HUES64 (cell line): ENCODE measurements at regions not wholly inside any gene's neighbourhood (a gene's known extent, or its start where the extent isn't known, plus 50 kb on each side); places are given as distances from the start of the nearest gene placed in this dataset.

Source experiments
- H3K27ac ChIP-seq: 2 replicates; pipeline ENCODE4 v1.7.0; 2013; ENCODE audit warnings: low read depth, low read length, inconsistent platforms
- H3K27me3 ChIP-seq: 2 replicates; pipeline ENCODE4 v1.6.1; 2013; ENCODE audit warnings: mild to moderate bottlenecking, low read length; ENCODE audit not compliant: insufficient read depth
- H3K36me3 ChIP-seq: 2 replicates; pipeline ENCODE4 v1.6.1; 2013; ENCODE audit warnings: mild to moderate bottlenecking, low read length; ENCODE audit not compliant: insufficient read depth
- H3K4me1 ChIP-seq: 2 replicates; pipeline ENCODE4 v1.6.1; 2013; ENCODE audit warnings: mild to moderate bottlenecking, low read length, moderate library complexity; ENCODE audit not compliant: insufficient read depth
- H3K4me3 ChIP-seq: 2 replicates; pipeline ENCODE4 v1.5.1; 2013; ENCODE audit warnings: mild to moderate bottlenecking, low read length, moderate library complexity
- H3K9ac ChIP-seq: 2 replicates; pipeline ENCODE4 v1.6.1; 2013; ENCODE audit warnings: mild to moderate bottlenecking, low read depth, low read length
- H3K9me3 ChIP-seq: 2 replicates; pipeline ENCODE4 v1.6.1; 2013; ENCODE audit warnings: low read depth, low read length; ENCODE audit not compliant: insufficient read depth
- WGBS: fragments of 150-250, 120-280 bp; methylation state at CpG from one replicate; pipeline ENCODE4 v1.1.7; 2013; ENCODE audit warnings: missing lambda C conversion rate; 5-methylcytosine and 5-hydroxymethylcytosine counted together

- Histone ChIP-seq H3K4me3 (no peak overlapping the region), H3K9ac (no peak overlapping the region), H3K9me3 (no peaks in the 10 kb centered on the region), H3K36me3 (no peaks in the 10 kb centered on the region), H3K27me3 (no peaks in the 10 kb centered on the region), H3K4me1 (peaks cover 13% of the 10 kb centered on the region), H3K27ac (no peak overlapping the region)
- WGBS, result 50% methylated on average over 4 of the region's 5 CpGs
Observed at GRCh38 chr6:145012039-145012662, 723.2 kb downstream of the EPM2A start.

DNA sequence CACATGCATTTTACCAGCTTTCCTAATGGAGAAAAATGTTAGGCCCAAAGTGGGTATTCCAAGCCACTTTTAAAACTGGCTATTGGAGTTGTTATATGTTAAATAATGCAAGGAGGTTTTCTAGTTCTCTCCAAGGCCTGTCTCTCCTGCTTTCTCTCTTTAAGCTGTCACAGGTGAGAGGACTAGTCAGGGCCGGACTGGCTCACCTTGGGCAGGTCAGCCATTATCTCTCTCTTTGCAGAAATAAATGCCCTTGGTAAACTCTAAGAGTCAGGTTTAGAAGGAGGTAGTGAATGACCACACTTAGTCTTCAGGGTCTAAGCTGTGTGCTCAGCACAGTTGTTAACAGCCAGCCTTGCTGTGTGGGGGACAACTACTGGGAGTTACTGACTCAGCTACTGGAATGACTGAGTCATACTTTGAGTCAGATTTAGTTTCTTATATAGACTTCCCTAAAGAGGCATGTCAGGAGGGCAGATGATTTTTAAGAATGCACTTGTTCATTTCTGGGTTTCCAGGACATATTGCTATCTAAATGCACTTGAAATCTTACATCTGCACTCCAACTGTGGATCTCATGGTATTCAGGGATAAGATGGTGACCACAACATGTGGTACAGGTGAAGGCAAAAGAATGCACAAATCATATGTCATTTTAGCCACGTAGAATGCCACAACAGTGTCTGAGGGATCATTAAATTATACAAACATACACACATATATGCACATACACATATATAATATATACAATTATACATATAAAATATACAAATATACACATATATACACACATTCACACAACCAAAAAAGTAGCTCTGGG lies 719.4 kb downstream of the EPM2A start:
- Histone ChIP-seq H3K27me3 (no peaks in the 10 kb centered on the region), H3K4me3 (no peak overlapping the region), H3K36me3 (no peaks in the 10 kb centered on the region), H3K27ac (peak overlapping the region; percentile 28; the same call in 1 of the 2 replicates), H3K9ac (no peak overlapping the region), H3K9me3 (no peaks in the 10 kb centered on the region), H3K4me1 (peaks cover 26% of the 10 kb centered on the region)
- 77% methylated on average over 2 of the region's 2 CpGs for WGBS

GRCh38 chr6:145017051-145017450 lies 718.3 kb downstream of the EPM2A start:
- H3K4me3 ChIP-seq, result no peak overlapping the region

DNA sequence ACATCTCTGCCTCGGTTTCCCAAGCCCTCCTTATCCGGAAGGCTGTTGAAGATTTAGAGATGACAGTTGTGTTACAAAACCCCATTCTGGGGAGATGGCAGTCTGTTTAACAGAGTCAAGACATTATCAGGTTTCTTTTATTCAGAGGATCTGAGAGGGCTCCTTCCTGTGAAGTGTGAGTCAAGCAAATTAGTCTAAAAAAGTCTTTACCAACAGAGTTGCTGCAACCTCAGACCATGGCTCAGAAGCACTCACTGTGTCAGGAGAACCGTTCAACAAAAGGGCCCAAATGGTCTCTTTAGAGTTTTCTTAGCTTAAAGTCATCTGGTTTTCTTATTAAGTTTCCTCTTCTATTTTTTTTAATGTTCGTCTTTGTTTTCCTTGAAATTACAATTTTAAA lies 717.8 kb downstream of the EPM2A start:
- peaks cover 22% of the 10 kb centered on the region for H3K4me1 ChIP-seq
- no peak overlapping the region for H3K9ac ChIP-seq
- no peaks in the 10 kb centered on the region for H3K36me3 ChIP-seq
- 58% methylated on average over 3 of the region's 4 CpGs for WGBS
- H3K9me3 ChIP-seq, result no peaks in the 10 kb centered on the region
- H3K27me3 ChIP-seq, result no peaks in the 10 kb centered on the region
- no peak overlapping the region for H3K4me3 ChIP-seq
- no peak overlapping the region for H3K27ac ChIP-seq

More at GRCh38 chr6:145017051-145017450, 718.3 kb downstream of the EPM2A start:
- Histone ChIP-seq H3K9ac (no peak overlapping the region), H3K27me3 (no peaks in the 10 kb centered on the region), H3K9me3 (no peaks in the 10 kb centered on the region), H3K27ac (no peak overlapping the region), H3K4me1 (peaks cover 22% of the 10 kb centered on the region), H3K36me3 (no peaks in the 10 kb centered on the region)

DNA sequence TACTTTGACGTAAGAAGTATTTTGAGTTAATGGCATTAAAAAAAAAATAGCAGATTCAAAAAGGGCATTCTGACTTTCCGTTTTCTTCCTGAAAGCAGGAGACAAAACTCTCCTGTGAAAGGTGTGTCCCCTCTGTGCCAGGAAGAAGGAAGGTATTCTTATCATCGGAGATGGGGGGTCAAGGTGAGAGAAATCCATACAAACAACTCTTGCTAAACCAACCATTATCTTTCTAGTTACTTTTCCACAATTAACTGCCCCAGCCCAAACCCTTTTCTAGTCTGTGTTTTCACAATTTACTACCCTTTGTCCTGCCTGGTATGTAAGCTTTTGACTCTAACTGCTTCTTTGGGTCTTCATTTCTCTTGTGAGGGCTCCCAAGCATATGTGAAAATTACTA lies 717.3 kb downstream of the EPM2A start:
- WGBS, result 94% methylated on average over 3 of the region's 3 CpGs
- H3K27me3 ChIP-seq, result no peaks in the 10 kb centered on the region

DNA sequence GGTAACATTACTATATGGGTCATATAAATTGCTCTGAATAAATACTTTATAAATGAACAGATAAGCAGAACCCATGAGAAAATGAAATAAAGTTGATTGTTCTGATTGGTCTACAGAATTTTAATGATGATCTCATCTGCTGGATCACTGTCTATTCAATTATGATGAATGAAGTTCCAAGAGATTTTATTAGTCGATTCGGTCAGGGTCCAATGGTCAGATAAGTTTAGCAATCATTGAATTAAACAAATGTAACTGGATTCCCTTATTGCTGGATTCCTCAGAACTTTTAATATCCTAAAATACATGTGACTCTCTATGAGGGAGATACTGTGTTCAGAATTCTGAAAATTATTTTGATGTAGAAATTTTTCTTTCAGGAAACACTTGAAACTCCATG lies 715.2 kb downstream of the EPM2A start:
- Histone ChIP-seq H3K36me3 (no peaks in the 10 kb centered on the region), H3K27ac (no peak overlapping the region), H3K27me3 (no peaks in the 10 kb centered on the region), H3K9ac (no peak overlapping the region), H3K4me1 (peaks cover 29% of the 10 kb centered on the region), H3K9me3 (no peaks in the 10 kb centered on the region), H3K4me3 (no peak overlapping the region)
- 100% methylated on average over 2 of the region's 2 CpGs for WGBS

More for the DNA sequence above, 717.3 kb downstream of the EPM2A start:
- H3K36me3 ChIP-seq, result no peaks in the 10 kb centered on the region
- H3K9ac ChIP-seq, result no peak overlapping the region
- H3K9me3 ChIP-seq, result no peaks in the 10 kb centered on the region
- no peak overlapping the region for H3K27ac ChIP-seq
- no peak overlapping the region for H3K4me3 ChIP-seq
- H3K4me1 ChIP-seq, result peaks cover 23% of the 10 kb centered on the region

DNA sequence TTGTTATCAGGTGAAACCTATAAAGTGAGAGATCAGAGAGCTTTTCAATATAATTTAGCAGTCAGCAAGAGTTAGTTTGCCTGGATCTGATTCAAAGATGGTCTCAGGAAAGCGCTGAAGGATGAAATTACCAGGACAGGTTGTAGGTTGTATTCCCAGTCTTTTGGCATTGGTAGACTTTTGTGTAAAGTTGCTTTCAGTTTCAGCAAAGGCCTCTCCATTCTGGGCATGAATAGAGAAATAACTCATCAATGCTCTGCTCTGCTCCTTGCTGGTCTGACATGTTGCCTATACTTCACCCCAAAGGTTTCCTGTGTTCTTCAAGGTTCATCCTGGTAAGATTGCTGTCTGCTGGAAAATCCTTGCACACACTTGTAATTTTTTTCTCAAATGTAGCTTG lies 714.8 kb downstream of the EPM2A start:
- H3K4me3 ChIP-seq, result no peak overlapping the region
- H3K27me3 ChIP-seq, result no peaks in the 10 kb centered on the region
- H3K9ac ChIP-seq, result no peak overlapping the region
- H3K4me1 ChIP-seq, result peaks cover 28% of the 10 kb centered on the region
- H3K27ac ChIP-seq, result no peak overlapping the region
- WGBS, result 96% methylated on average over 1 of the region's 1 CpG
- no peaks in the 10 kb centered on the region for H3K36me3 ChIP-seq
- H3K9me3 ChIP-seq, result no peaks in the 10 kb centered on the region

- WGBS, result 93% methylated on average over 3 of the region's 3 CpGs
- no peak overlapping the region for H3K4me3 ChIP-seq
- H3K27ac ChIP-seq, result no peak overlapping the region
- H3K9ac ChIP-seq, result no peak overlapping the region
- H3K27me3 ChIP-seq, result no peaks in the 10 kb centered on the region
- no peaks in the 10 kb centered on the region for H3K36me3 ChIP-seq
- no peaks in the 10 kb centered on the region for H3K9me3 ChIP-seq
- H3K4me1 ChIP-seq, result peaks cover 22% of the 10 kb centered on the region
Observed at GRCh38 chr6:145022199-145022796, 713.0 kb downstream of the EPM2A start.

DNA sequence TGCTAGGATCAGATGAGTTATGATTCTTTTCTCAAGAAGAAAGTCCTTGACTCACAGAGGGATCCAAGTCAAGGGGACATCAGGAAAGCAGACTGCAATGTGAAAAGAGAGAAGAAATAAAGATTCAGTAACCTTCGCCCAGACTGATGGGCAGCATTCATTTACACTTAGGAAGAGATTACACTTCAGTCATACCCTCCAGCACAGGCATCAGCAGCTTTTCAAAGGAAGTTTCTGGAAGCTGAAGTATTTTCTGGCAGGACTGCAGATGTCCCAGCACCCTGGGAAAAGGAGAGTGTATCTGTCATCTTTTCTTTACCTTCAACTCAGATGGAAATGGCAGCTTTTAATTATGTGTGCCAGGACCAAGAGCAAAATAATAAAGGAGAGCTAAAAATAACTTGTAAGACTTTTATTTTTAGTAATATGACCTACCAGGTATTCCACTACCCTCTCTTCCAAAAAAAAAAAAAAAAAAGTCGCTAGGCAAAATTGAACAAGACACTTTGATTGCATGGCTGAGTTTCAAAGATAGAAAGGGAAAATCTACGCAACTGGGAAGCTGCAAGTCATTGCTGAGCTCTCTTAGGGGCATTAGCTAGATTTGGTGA lies 712.1 kb downstream of the EPM2A start:
- Histone ChIP-seq H3K27me3 (no peaks in the 10 kb centered on the region), H3K9ac (no peak overlapping the region), H3K36me3 (no peaks in the 10 kb centered on the region), H3K27ac (no peak overlapping the region), H3K4me1 (peaks cover 13% of the 10 kb centered on the region), H3K4me3 (no peak overlapping the region), H3K9me3 (no peaks in the 10 kb centered on the region)
- 89% methylated on average over 3 of the region's 3 CpGs for WGBS

DNA sequence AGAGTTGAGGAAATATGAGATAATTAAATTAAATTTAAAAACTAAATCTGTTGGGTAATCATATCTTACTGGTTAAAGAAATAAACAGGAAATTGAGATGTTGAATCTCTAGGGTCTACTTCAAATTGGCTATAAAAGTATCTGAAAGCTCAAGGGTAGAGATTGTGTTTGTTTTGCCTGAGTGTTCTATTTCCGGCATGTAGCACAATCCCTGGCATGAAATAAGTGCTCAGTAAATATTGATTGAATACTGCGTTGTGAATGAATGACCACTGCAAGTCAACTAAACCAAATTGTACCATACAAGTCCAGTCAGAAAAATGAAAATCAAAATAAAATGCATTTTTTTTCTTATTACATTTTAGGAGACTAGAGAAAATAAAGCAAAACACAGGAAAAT lies 709.8 kb downstream of the EPM2A start:
- Histone ChIP-seq H3K9ac (no peak overlapping the region), H3K4me3 (no peak overlapping the region), H3K36me3 (no peaks in the 10 kb centered on the region), H3K27me3 (no peaks in the 10 kb centered on the region), H3K4me1 (peaks cover 10% of the 10 kb centered on the region; the same call in 1 of the 2 replicates), H3K27ac (no peak overlapping the region), H3K9me3 (no peaks in the 10 kb centered on the region)
- WGBS, result 94% methylated on average over 1 of the region's 2 CpGs

DNA sequence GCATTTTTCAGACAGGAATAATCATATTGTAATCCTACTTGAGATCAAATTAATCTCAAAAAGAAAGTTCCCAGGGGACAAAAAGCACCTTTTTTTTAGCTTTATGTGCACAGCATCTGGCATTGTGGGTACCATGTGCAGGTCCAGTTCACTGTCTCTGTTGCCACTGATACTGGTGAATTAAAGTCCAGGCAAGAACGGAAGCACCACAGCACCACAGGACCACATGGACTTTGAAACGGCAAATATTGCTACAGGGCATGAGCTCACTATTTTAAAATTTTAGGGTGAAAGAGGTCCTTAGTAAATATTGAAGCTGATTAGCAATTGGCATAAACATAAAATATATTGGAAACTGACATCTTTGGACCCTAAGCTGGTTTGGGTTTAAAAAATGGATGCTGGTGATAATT lies 709.0 kb downstream of the EPM2A start:
- Histone ChIP-seq H3K4me3 (no peak overlapping the region), H3K9ac (no peak overlapping the region), H3K27ac (no peak overlapping the region), H3K36me3 (no peaks in the 10 kb centered on the region), H3K27me3 (no peaks in the 10 kb centered on the region), H3K9me3 (no peaks in the 10 kb centered on the region), H3K4me1 (peaks cover 10% of the 10 kb centered on the region; the same call in 1 of the 2 replicates)
- WGBS, result 98% methylated on average over 2 of the region's 2 CpGs
